ENCODE measurements at regions not wholly inside any gene's neighbourhood (a gene's known extent, or its start where the extent isn't known, plus 50 kb on each side); places are given as distances from the start of the nearest gene placed in this dataset.
"Not testable (repeated sequence)": the region's sequence is repeated elsewhere in the genome, so short reads cannot be mapped to it uniquely, and the experiment has no call there.

DNA sequence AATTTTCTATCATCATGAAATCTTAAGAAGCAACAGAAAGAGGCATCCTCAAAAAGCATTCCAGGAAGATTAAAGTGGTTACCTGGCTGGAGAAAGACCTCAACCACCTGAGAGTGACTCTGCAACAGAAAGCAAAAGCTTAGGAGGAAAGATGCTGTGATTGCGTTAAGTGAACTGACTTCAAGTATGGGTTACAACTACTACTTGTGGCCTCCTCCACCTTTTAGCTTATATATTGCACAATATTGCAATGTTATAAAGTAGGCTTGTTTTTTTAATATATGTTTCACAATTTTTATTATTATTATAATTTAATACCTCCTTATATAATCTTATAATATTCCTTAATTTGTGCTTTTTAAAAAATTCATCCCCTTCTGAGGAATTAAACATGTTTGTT lies 1407.5 kb downstream of the KCNT2 start:
- no peak for DNase-seq (ENCODE audit: low spot score)

GRCh38 chr1:195197116-195197515 lies 1411.1 kb downstream of the KCNT2 start:
- DNase-seq (ENCODE audit: low spot score): no peak

DNA sequence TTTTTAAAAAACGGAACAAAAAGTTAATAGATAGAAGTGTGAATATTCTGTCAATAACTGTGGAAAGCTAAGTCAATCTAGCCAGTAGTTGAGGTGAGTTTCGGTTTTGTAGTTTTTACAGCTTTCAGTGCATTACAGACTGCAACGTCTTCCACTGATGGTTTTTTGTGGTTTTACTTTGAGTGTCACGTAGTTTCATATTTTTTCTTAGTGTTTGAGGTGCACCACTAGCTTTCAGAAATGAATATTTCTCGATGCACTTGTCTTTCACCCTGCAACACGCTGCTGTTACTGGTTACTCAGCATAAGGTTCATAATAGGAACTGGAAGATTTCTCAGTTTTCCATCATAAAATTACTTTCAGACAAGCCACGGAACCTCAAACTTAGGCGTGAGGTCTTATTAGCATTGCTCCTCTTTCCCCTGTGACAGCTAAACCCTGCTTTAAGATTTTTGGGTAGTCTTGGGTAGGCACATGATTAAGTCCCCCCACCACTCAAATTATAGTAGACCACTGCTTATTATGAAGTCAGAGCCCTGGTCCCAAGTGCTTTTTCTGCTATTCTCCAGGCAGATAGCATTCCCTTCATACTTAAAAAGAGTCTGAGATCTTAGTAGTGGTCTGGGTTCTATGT lies 1412.7 kb downstream of the KCNT2 start:
- no peak for DNase-seq (ENCODE audit: low spot score)

DNA sequence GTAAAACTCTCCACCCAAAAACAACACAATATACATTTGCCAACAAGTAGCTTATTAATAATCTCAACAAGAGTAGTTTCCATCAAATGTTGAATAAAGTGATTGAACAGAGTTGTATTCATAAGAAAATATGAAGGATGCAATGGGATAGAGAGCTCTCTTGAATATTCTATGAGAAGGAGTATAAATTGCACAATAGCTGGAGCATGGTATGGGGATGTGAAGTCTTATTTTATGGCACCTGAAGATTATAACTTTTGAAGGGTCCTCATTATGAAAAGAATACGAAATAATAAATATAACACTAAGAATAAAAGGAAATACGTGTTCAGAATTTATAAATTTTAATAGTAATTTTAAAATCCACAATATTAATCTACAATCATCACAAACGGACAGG lies 1415.1 kb downstream of the KCNT2 start:
- no peak for DNase-seq (ENCODE audit: low spot score)

DNA sequence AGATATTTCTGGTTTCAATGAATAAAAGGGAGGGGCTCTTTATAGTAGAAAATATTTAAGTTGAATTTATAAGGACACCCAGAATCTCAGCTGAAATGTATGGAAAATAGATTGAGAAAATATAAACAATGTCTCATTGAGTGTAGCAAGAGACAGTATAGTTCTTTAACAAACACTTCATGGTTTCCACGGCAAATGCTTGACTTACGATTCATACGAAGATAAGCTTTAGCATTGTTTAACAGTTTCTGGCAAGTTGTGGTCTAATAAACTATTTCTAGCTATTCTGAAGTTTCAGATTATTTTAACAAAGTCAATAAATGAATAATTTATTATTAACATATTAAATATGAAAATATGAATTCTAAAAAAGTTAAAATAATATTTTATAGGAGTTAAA lies 1419.4 kb downstream of the KCNT2 start:
- no peak for DNase-seq (ENCODE audit: low spot score)

DNA sequence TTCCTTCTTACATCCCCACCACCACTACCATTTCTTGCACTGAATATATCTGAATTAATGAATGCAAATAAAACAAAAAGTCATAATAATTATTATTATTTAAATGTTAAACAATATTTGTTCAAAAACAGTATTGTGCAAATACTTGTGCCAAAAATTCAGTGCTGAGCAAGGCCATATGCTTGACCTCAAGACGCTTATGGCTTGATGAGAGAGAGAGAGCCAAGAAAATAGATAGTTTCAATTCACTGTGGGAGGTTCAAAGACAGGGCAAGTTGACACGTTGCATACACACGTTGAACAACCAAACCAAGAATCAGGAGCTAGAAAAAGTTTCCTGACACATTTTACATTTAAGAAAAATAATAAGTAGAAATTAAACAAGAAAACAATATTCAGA lies 1421.7 kb downstream of the KCNT2 start:
- DNase-seq (ENCODE audit: low spot score): no peak

DNA sequence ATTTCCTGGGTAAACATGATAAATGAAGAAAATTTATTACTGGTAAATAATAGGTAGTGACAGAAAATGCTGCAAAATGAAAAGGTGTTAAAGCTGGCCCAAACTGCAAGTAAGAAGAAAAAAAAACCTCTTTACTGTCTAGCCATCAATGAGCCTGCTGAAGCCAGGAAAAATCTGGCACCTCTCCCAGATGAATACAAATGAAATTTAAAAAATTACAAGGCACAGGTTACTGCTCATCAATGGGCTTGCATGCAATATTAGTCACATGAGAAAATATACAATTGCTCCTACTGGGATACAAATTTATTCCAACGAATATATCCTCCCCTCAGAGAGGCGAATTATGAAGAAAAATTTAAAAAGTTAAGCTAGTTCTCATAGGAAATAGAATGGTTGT lies 1422.5 kb downstream of the KCNT2 start:
- DNase-seq (ENCODE audit: low spot score): no peak

- DNase-seq (ENCODE audit: low spot score): no peak
Observed at GRCh38 chr1:195185321-195185720, 1422.9 kb downstream of the KCNT2 start.

GRCh38 chr1:195173753-195174152 lies 1434.5 kb downstream of the KCNT2 start:
- DNase-seq (ENCODE audit: low spot score): no peak

- not testable (repeated sequence) for DNase-seq (ENCODE audit: low spot score)
Observed at GRCh38 chr1:195159795-195160194, 1448.4 kb downstream of the KCNT2 start.

GRCh38 chr1:195158091-195158490 lies 1450.1 kb downstream of the KCNT2 start:
- no peak for DNase-seq (ENCODE audit: low spot score)

DNA sequence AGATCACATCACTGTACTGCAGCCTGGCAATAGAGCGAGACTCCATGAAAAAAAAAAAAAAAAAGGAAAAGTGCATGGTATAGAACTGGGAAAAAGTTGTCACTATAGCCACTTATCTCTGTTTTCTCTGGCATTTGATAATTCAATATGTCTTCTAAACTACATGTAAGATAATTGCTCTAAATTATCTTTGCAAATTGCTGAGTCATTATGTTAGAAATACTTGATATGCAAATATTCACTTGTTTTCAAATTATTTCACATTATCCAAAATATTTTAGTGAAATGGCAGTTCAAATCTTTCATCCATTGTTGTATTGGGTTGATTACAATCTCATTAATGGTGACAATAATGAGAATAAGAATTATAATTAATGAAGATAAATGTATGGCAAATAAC lies 1455.1 kb downstream of the KCNT2 start:
- DNase-seq (ENCODE audit: low spot score): no peak

GRCh38 chr1:195150768-195151167 lies 1457.5 kb downstream of the KCNT2 start:
- no peak for DNase-seq (ENCODE audit: low spot score)

DNA sequence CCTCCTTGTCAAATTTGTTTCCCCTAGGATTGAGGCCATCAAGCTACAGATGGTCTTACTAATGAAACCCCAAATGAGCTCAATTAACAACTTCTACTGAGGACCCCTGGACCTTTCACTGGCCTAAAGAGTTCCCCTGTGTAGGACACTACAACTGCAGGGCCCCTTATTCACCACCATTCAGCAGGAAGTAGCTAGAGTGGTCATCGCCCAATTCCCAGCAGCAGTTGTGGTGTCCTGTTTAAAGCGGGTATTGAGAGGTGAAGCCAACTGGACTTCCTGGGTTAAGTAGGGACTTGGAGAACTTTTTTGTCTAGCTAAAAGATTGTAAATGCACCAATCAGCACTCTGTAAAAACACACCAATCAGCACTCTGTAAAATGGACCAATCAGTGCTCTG lies 1466.9 kb downstream of the KCNT2 start:
- no peak for DNase-seq (ENCODE audit: low spot score)

GRCh38 chr1:195130598-195130997 lies 1477.6 kb downstream of the KCNT2 start:
- DNase-seq (ENCODE audit: low spot score): no peak

- no peak for DNase-seq (ENCODE audit: low spot score)
Observed at GRCh38 chr1:195122497-195122896, 1485.7 kb downstream of the KCNT2 start.

DNA sequence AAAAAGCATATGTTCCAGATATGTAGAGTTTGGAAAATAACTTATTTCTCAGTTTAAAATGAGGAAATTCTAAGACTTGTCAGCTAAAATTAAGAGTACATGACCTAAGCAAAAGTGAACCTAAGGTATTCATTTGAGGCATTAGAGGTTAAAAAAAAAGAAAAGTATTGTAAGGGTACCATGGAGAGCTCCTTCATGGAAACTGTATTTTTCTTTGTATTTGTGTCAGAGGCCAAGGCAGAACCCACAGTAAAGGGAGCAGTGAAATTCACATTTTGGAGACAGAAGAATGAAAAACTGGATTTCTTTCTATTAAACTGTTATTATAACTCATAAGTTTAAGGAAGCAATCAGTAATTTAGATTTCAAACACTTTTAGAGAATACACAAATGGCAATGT lies 1494.8 kb downstream of the KCNT2 start:
- no peak for DNase-seq (ENCODE audit: low spot score)

- DNase-seq (ENCODE audit: low spot score): no peak
Observed at GRCh38 chr1:195105773-195106172, 1502.5 kb downstream of the KCNT2 start.

DNA sequence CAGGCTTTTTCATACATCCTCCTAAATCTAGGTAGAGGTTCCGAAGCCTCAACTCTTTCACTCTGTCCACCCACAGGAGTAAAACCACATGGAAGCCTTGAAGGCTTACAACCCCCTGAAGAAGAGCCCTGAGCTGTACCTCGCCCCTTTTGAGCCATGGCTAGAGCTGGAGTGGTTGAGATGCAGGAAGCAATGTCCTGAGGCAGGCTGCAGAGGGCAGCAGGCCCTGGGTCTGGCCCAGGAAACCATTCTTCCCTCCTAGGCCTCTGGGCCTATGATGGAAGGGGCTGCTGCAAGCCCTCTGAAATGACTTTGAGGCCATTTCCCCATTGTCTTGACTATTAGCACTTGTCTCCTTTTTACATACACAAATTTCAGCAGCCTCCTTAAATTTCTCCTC lies 1503.0 kb downstream of the KCNT2 start:
- DNase-seq (ENCODE audit: low spot score): no peak

- DNase-seq (ENCODE audit: low spot score): no peak
Observed at GRCh38 chr1:195097316-195097715, 1510.9 kb downstream of the KCNT2 start.

- DNase-seq (ENCODE audit: low spot score): no peak
Observed at GRCh38 chr1:195096051-195096521, 1512.2 kb downstream of the KCNT2 start.

DNA sequence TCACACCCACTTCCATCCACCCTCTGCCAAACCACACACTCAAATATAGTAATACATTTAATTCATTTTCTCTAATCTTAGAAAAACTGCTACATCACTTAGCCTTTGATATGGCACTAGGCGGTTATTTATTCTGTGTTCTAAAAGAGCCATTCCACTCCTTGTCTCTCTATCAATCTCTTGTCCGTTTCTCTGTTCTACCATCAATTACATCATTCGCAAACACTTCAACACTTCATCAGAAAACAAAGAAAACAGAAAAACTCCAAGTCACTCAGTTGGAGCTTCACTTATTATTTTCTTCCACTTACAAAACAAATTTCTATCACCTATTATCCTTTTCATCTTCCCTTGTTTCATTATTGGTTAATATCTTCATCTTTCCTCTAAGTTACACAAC lies 1523.0 kb downstream of the KCNT2 start:
- no peak for DNase-seq (ENCODE audit: low spot score)

DNA sequence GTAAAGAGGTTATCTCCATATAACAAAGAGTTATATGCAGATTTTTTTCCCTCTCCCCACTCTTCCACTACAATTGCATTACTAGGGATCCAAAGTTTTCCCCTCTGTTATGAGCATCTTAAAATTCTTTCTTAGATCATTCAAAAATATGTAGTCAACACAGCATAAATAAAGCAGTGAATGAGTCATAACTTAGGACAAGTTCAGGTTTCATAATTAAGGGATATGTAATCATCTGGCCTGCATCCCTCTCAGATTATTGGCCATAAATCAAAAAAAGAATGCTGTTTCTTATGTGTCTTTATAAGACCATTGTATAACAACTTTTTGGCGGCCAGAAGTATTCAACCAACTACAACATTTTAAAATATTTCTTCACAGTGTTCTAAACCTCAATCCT lies 1526.1 kb downstream of the KCNT2 start:
- DNase-seq (ENCODE audit: low spot score): no peak

- no peak for DNase-seq (ENCODE audit: low spot score)
Observed at GRCh38 chr1:195076682-195077081, 1531.6 kb downstream of the KCNT2 start.

- DNase-seq (ENCODE audit: low spot score): no peak
Observed at GRCh38 chr1:195075973-195076372, 1532.3 kb downstream of the KCNT2 start.
